IMR-90 (cell line): ENCODE measurements at regions not wholly inside any gene's neighbourhood (a gene's known extent, or its start where the extent isn't known, plus 50 kb on each side); places are given as distances from the start of the nearest gene placed in this dataset.

ENCODE experiments used
- ATAC-seq: fragments of 200-7000 bp; cut with Tn5 transposase; 2 replicates; pipeline ENCODE4 v1.9.1; 2020; ENCODE audit warnings: low read depth, mild to moderate bottlenecking, moderate library complexity
- BruUV-seq: library from RNA; stranded (reverse); fragments of 400-500 nt; replicated peaks from 2 replicates; lab custom pipeline; 2021; lab: Mats Ljungman, UMichigan
- CTCF ChIA-PET: fragments of 300-600 bp; formaldehyde crosslinking; extraction: SDS; loops from one replicate; lab custom pipeline; 2021; ENCODE audit warnings: antibody characterized with exemption; lab: Yijun Ruan, JAX
- POLR2A ChIA-PET: fragments of 300-600 bp; sonication (Branson Sonifier 250); formaldehyde crosslinking; loops from one replicate; lab custom pipeline; 2022; ENCODE audit warnings: antibody characterized with exemption; ENCODE audit not compliant: unreplicated experiment; lab: Charles Lee
- DNase-seq: peaks from one replicate; pipeline ENCODE4 v3.0.0; 2013
- H2AFZ ChIP-seq: replicated peaks from 2 replicates; pipeline ENCODE3; 2013; ENCODE audit warnings: low read length, mild to moderate bottlenecking; ENCODE audit not compliant: poor library complexity
- H2AK5ac ChIP-seq: 2 replicates; pipeline ENCODE4 v1.6.1; 2013; ENCODE audit warnings: low read depth, low read length, inconsistent platforms
- H2AK9ac ChIP-seq: replicated peaks from 2 replicates; pipeline ENCODE3; 2013; ENCODE audit warnings: mild to moderate bottlenecking, low read depth, low read length, moderate library complexity; ENCODE audit not compliant: poor library complexity
- H2BK120ac ChIP-seq: 2 replicates; pipeline ENCODE4 v1.6.1; 2013; ENCODE audit warnings: low read depth, low read length, inconsistent platforms
- H2BK15ac ChIP-seq: 3 replicates; pipeline ENCODE4 v1.6.1; 2013; ENCODE audit warnings: low read depth, low read length, inconsistent platforms
- H2BK20ac ChIP-seq: 2 replicates; pipeline ENCODE4 v1.6.1; 2013; ENCODE audit warnings: low read depth, mild to moderate bottlenecking, inconsistent platforms, low read length, moderate library complexity
- H2BK5ac ChIP-seq: 2 replicates; pipeline ENCODE4 v1.6.1; 2013; ENCODE audit warnings: mild to moderate bottlenecking, low read depth, low read length, inconsistent platforms; ENCODE audit not compliant: poor library complexity, severe bottlenecking
- H3K14ac ChIP-seq: replicated peaks from 2 replicates; pipeline ENCODE4 v1.6.1; 2013; ENCODE audit warnings: low read depth, low read length, inconsistent platforms
- H3K18ac ChIP-seq: 2 replicates; pipeline ENCODE4 v1.6.1; 2013; ENCODE audit warnings: low read depth, low read length, control low read depth
- H3K23ac ChIP-seq: 2 replicates; pipeline ENCODE4 v1.6.1; 2013; ENCODE audit warnings: low read depth, low read length, inconsistent platforms
- H3K27ac ChIP-seq: 2 replicates; pipeline ENCODE4 v1.5.1; 2013; ENCODE audit warnings: mild to moderate bottlenecking, control low read depth, low read length; ENCODE audit not compliant: insufficient read depth
- H3K27me3 ChIP-seq: 2 replicates; pipeline ENCODE4 v1.6.1; 2013; ENCODE audit warnings: low read length; ENCODE audit not compliant: control insufficient read depth, insufficient read depth
- H3K36me3 ChIP-seq: 2 replicates; pipeline ENCODE4 v1.6.1; 2013; ENCODE audit warnings: low read length, mixed read lengths; ENCODE audit not compliant: control insufficient read depth, insufficient read depth
- H3K4ac ChIP-seq: 2 replicates; pipeline ENCODE4 v1.6.1; 2013; ENCODE audit warnings: low read depth, low read length, inconsistent platforms
- H3K4me1 ChIP-seq: 2 replicates; pipeline ENCODE4 v1.6.1; 2013; ENCODE audit warnings: low read length, mixed read lengths; ENCODE audit not compliant: control insufficient read depth, insufficient read depth
- H3K4me2 ChIP-seq: 2 replicates; pipeline ENCODE4 v1.6.1; 2013; ENCODE audit warnings: low read depth, mild to moderate bottlenecking, control low read depth, low read length, moderate library complexity
- H3K4me3 ChIP-seq: 2 replicates; pipeline ENCODE4 v1.5.1; 2013; ENCODE audit warnings: low read depth, mild to moderate bottlenecking, control low read depth, low read length, moderate library complexity; ENCODE audit not compliant: insufficient read depth
- H3K56ac ChIP-seq: 2 replicates; pipeline ENCODE4 v1.6.1; 2013; ENCODE audit warnings: low read length, inconsistent platforms; ENCODE audit not compliant: insufficient read depth; ENCODE audit errors: extremely low read depth
- H3K79me1 ChIP-seq, 2 experiments: 2 replicates each; pipeline ENCODE4 v1.6.1; 2013; ENCODE audit warnings: low read length in 2 of 2, inconsistent platforms in 1 of 2, low read depth in 1 of 2
- H3K9ac ChIP-seq: 2 replicates; pipeline ENCODE4 v1.6.1; 2013; ENCODE audit warnings: low read depth, low read length, control low read depth
- H3K9me1 ChIP-seq: 2 replicates; pipeline ENCODE4 v1.6.1; 2013; ENCODE audit warnings: low read length, inconsistent platforms; ENCODE audit not compliant: insufficient read depth
- H3K9me3 ChIP-seq: 2 replicates; pipeline ENCODE4 v1.6.1; 2013; ENCODE audit warnings: low read length; ENCODE audit not compliant: control insufficient read depth, insufficient read depth
- H4K20me1 ChIP-seq: 2 replicates; pipeline ENCODE4 v1.6.1; 2013; ENCODE audit warnings: low read length, inconsistent platforms; ENCODE audit not compliant: insufficient read depth
- H4K5ac ChIP-seq: 2 replicates; pipeline ENCODE4 v1.6.1; 2013; ENCODE audit warnings: mild to moderate bottlenecking, low read depth, low read length, control low read depth
- H4K8ac ChIP-seq, 2 experiments: 2 replicates each; pipeline ENCODE4 v1.6.1; 2013; ENCODE audit warnings: low read depth in 2 of 2, low read length in 2 of 2, control low read depth in 1 of 2, inconsistent platforms in 1 of 2
- H4K91ac ChIP-seq: 2 replicates; pipeline ENCODE4 v1.6.1; 2013; ENCODE audit warnings: low read depth, low read length, inconsistent platforms; ENCODE audit not compliant: insufficient read depth
- BHLHE40 ChIP-seq: fragments of 150-350 bp; IDR thresholded peaks from 2 replicates; pipeline ENCODE4 v1.6.1; 2016; ENCODE audit warnings: mild to moderate bottlenecking, low read depth, low read length
- CHD1 ChIP-seq: IDR thresholded peaks from 2 replicates; pipeline ENCODE4 v1.6.1; 2012; ENCODE audit warnings: low read depth, low read length, improper control_type of control experiment
- FOS ChIP-seq: fragments of 150-350 bp; IDR thresholded peaks from 2 replicates; pipeline ENCODE4 v1.6.1; 2016; ENCODE audit warnings: low read depth, low read length
- MAFK ChIP-seq: IDR thresholded peaks from 2 replicates; pipeline ENCODE4 v1.6.1; 2012; ENCODE audit warnings: low read depth, low read length, improper control_type of control experiment
- MAZ ChIP-seq: IDR thresholded peaks from 2 replicates; pipeline ENCODE4 v1.6.1; 2012; ENCODE audit warnings: low read depth, mild to moderate bottlenecking, low read length, improper control_type of control experiment, moderate library complexity, borderline replicate concordance
- MXI1 ChIP-seq: IDR thresholded peaks from 2 replicates; pipeline ENCODE4 v1.6.1; 2012; ENCODE audit warnings: low read depth, mild to moderate bottlenecking, low read length, moderate library complexity, borderline replicate concordance
- NFE2L2 ChIP-seq: fragments of 150-350 bp; IDR thresholded peaks from 2 replicates; pipeline ENCODE4 v1.6.1; 2016; ENCODE audit warnings: low read depth, mild to moderate bottlenecking, low read length
- POLR2A ChIP-seq: IDR thresholded peaks from 2 replicates; pipeline ENCODE4 v1.6.1; 2012; ENCODE audit warnings: mild to moderate bottlenecking, low read depth, low read length
- RAD21 ChIP-seq: IDR thresholded peaks from 2 replicates; pipeline ENCODE4 v1.6.1; 2012; ENCODE audit warnings: low read length, improper control_type of control experiment
- RCOR1 ChIP-seq: IDR thresholded peaks from 2 replicates; pipeline ENCODE4 v1.6.1; 2012; ENCODE audit warnings: mild to moderate bottlenecking, low read length, improper control_type of control experiment; ENCODE audit not compliant: insufficient replicate concordance
- SMC3 ChIP-seq: fragments of 150-350 bp; IDR thresholded peaks from 2 replicates; pipeline ENCODE4 v1.6.1; 2016; ENCODE audit warnings: low read depth, mild to moderate bottlenecking, antibody characterized with exemption, low read length, moderate library complexity
- WGBS, 2 experiments: methylation state at CpG; one replicate each; pipeline versions ENCODE4 v1.1.5 to v1.1.7; 2013; ENCODE audit warnings: missing lambda C conversion rate in 2 of 2; ENCODE audit not compliant: insufficient read length in 1 of 2; ENCODE audit errors: extremely low coverage in 2 of 2; 5-methylcytosine and 5-hydroxymethylcytosine counted together
- dilution Hi-C: fragments of 300-500 bp; cut with HindIII; formaldehyde crosslinking; loops from one replicate; pipeline ENCODE4 v1.14.3; 2018; ENCODE audit warnings: low sequenced_read_pairs; ENCODE audit not compliant: unreplicated experiment
- in situ Hi-C: fragments of 300-500 bp; cut with MboI; formaldehyde crosslinking; loops from 3 replicates; pipeline ENCODE4 v1.14.3; 2019; ENCODE audit warnings: low sequenced_read_pairs, inconsistent platforms, mixed read lengths
- intact Hi-C: fragments of 100-400 bp; cut with micrococcal nuclease; formaldehyde crosslinking; loops from 2 replicates; pipeline ENCODE4 v1.10.0; 2022
- TF ChIP-seq, protein P1 (sequence below): fragments of 150-350 bp; IDR thresholded peaks from 2 replicates; pipeline ENCODE4 v1.6.1; 2016; ENCODE audit warnings: low read depth, mild to moderate bottlenecking, low read length, moderate library complexity, borderline replicate concordance
- TF ChIP-seq, protein P2 (sequence below): conservative IDR thresholded peaks from 2 replicates; pipeline ENCODE4 v1.5.1; 2012; ENCODE audit warnings: mild to moderate bottlenecking, low read depth, low read length, improper control_type of control experiment

DNA sequence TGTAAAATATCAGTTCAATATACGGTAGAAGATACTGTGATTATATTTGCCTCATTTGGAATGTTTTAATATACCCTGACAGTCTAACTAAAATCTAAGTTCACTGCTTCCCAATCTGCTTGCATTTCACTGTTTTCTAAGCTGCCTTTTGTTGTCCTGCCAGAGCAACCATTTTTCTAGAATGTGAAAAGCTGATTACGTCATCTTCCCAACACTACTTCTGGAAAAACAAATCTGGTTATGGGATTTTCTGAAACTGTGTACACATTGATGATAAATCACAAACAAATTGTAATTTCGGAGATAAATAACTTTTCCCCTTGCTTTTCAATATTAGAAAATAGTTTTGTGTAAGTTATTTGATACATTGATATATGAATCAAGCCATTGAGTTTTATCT, 1529.0 kb downstream of the CDH11 start:
- WGBS, 2 experiments: no CpG with 5 or more reads among the region's 3 CpGs
- Histone ChIP-seq H3K14ac (no peak overlapping the region), H2BK15ac (no peak overlapping the region), H4K91ac (no peak overlapping the region), H2BK120ac (no peak overlapping the region), H2BK5ac (no peak overlapping the region), H4K20me1 (no peaks in the 10 kb centered on the region), H3K79me1 (no peaks in the 10 kb centered on the region), H3K56ac (no peak overlapping the region), H2AK5ac (no peak overlapping the region), H2AFZ (no peak overlapping the region), H3K23ac (no peak overlapping the region), H3K9me1 (no peaks in the 10 kb centered on the region), H3K9me3 (no peaks in the 10 kb centered on the region; the same call in 1 of the 2 replicates), H3K18ac (no peak overlapping the region), H3K4me2 (no peak overlapping the region), H3K4ac (no peak overlapping the region), H4K8ac (no peak overlapping the region), H3K36me3 (no peaks in the 10 kb centered on the region), H3K4me3 (no peak overlapping the region), H2BK20ac (no peak overlapping the region), H3K27me3 (no peaks in the 10 kb centered on the region), H3K9ac (no peak overlapping the region), H3K27ac (no peak overlapping the region), H4K5ac (no peak overlapping the region), H2AK9ac (no peak overlapping the region), H3K4me1 (no peaks in the 10 kb centered on the region)
- in situ Hi-C loops: no loop called here
- dilution Hi-C loops: no loop called here
- no TSS peak for BruUV-seq
- CTCF ChIA-PET: no interaction called here
- no peak for DNase-seq
- intact Hi-C loops: no loop called here
- POLR2A ChIA-PET: no interaction called here
- no peak for ATAC-seq
- TF ChIP-seq NFE2L2 (no peak), BHLHE40 (no peak), RCOR1 (no peak), MAFK (no peak), RAD21 (no peak), MAZ (no peak), CHD1 (no peak), POLR2A (no peak), MXI1 (no peak), SMC3 (no peak), FOS (no peak)
- TF ChIP-seq, protein P1, sequence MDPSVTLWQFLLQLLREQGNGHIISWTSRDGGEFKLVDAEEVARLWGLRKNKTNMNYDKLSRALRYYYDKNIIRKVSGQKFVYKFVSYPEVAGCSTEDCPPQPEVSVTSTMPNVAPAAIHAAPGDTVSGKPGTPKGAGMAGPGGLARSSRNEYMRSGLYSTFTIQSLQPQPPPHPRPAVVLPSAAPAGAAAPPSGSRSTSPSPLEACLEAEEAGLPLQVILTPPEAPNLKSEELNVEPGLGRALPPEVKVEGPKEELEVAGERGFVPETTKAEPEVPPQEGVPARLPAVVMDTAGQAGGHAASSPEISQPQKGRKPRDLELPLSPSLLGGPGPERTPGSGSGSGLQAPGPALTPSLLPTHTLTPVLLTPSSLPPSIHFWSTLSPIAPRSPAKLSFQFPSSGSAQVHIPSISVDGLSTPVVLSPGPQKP: no peak
- TF ChIP-seq, protein P2, sequence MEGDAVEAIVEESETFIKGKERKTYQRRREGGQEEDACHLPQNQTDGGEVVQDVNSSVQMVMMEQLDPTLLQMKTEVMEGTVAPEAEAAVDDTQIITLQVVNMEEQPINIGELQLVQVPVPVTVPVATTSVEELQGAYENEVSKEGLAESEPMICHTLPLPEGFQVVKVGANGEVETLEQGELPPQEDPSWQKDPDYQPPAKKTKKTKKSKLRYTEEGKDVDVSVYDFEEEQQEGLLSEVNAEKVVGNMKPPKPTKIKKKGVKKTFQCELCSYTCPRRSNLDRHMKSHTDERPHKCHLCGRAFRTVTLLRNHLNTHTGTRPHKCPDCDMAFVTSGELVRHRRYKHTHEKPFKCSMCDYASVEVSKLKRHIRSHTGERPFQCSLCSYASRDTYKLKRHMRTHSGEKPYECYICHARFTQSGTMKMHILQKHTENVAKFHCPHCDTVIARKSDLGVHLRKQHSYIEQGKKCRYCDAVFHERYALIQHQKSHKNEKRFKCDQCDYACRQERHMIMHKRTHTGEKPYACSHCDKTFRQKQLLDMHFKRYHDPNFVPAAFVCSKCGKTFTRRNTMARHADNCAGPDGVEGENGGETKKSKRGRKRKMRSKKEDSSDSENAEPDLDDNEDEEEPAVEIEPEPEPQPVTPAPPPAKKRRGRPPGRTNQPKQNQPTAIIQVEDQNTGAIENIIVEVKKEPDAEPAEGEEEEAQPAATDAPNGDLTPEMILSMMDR: no peak
